ENCODE measurements at regions not wholly inside any gene's neighbourhood (a gene's known extent, or its start where the extent isn't known, plus 50 kb on each side); places are given as distances from the start of the nearest gene placed in this dataset.

DNA sequence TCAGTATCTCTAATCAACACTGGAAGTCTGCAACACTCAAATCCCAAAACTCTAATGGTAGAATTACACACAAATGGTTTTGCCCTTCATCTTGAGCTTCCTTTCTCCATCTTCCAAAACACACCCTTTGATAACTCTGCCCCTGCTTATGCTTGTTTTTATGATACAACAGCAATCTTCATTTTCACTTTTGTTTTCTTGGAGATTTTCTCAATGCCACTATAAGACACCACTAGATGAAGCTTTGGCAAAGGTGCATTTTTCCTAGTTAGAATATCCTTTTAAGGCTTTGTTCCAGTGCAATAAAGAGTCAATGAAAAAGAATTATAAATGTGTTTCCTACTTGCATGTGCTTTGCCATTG is 472.4 kb upstream of the NWD2 start:
- Histone ChIP-seq H3K79me2 (ENCODE audit: control insufficient read depth, insufficient read depth, low read length) (no peaks in the 10 kb centered on the region), H3K9me3 (replicated peaks; ENCODE audit: control insufficient read depth, insufficient read depth, low read length) (peaks cover 2% of the 10 kb centered on the region), H3K9ac (replicated peaks; ENCODE audit: extremely low read depth, insufficient read depth, low read length) (no peak overlapping the region), H4K20me1 (replicated peaks; ENCODE audit: control insufficient read depth, extremely low read depth, insufficient read depth, low read length) (no peaks in the 10 kb centered on the region), H3K4me2 (ENCODE audit: insufficient read depth, low read length) (no peak overlapping the region), H3K27ac (ENCODE audit: insufficient read depth, low read depth, low read length) (no peak overlapping the region), H3K27me3 (ENCODE audit: control insufficient read depth in 2 of 2, insufficient read depth in 2 of 2, low read length in 2 of 2) (no peaks in the 10 kb centered on the region), H3K4me1 (ENCODE audit: control insufficient read depth, extremely low read depth, insufficient read depth, low read length) (no peaks in the 10 kb centered on the region), H3K9me1 (replicated peaks; ENCODE audit: control insufficient read depth, extremely low read depth, insufficient read depth, low read length) (no peaks in the 10 kb centered on the region), H3K4me3 (replicated peaks in 1 of 3; ENCODE audit: insufficient read depth in 1 of 3, low read depth in 1 of 3, low read length in 3 of 3) (no peak overlapping the region), H2AFZ (ENCODE audit: low read depth, low read length) (no peak overlapping the region), H3K36me3 (ENCODE audit: control insufficient read depth in 2 of 2, extremely low read depth in 1 of 2, insufficient read depth in 2 of 2, low read length in 2 of 2) (no peaks in the 10 kb centered on the region)
- TF ChIP-seq MYC (IDR thresholded peaks at IDR 0.05; ENCODE audit: low read depth, low read length) (no peak), GATA2 (IDR thresholded peaks at IDR 0.05; ENCODE audit: insufficient read depth, insufficient read length, low read depth, low read length) (no peak), EZH2 (IDR thresholded peaks at IDR 0.05; ENCODE audit: borderline replicate concordance, low read depth, low read length, severe bottlenecking) (no peak), JUN (IDR thresholded peaks at IDR 0.05; ENCODE audit: borderline replicate concordance, insufficient read depth, insufficient read length, low read depth) (no peak), POLR2AphosphoS5 (IDR thresholded peaks at IDR 0.05; ENCODE audit: insufficient read depth, low read depth, low read length) (no peak), POLR2A (IDR thresholded peaks at IDR 0.05; ENCODE audit: low read depth, low read length) (no peak), FOS (IDR thresholded peaks at IDR 0.05; ENCODE audit: borderline replicate concordance, insufficient read depth, low read length) (no peak)
- TF ChIP-seq, protein P1, sequence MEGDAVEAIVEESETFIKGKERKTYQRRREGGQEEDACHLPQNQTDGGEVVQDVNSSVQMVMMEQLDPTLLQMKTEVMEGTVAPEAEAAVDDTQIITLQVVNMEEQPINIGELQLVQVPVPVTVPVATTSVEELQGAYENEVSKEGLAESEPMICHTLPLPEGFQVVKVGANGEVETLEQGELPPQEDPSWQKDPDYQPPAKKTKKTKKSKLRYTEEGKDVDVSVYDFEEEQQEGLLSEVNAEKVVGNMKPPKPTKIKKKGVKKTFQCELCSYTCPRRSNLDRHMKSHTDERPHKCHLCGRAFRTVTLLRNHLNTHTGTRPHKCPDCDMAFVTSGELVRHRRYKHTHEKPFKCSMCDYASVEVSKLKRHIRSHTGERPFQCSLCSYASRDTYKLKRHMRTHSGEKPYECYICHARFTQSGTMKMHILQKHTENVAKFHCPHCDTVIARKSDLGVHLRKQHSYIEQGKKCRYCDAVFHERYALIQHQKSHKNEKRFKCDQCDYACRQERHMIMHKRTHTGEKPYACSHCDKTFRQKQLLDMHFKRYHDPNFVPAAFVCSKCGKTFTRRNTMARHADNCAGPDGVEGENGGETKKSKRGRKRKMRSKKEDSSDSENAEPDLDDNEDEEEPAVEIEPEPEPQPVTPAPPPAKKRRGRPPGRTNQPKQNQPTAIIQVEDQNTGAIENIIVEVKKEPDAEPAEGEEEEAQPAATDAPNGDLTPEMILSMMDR (IDR thresholded peaks at IDR 0.05; ENCODE audit: extremely low read depth in 1 of 2, insufficient read depth in 1 of 2, low read depth in 1 of 2, low read length in 2 of 2), result no peak
- TF ChIP-seq, protein P2, sequence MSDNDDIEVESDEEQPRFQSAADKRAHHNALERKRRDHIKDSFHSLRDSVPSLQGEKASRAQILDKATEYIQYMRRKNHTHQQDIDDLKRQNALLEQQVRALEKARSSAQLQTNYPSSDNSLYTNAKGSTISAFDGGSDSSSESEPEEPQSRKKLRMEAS (IDR thresholded peaks at IDR 0.05; ENCODE audit: insufficient read depth, insufficient read length), result no peak
- FAIRE-seq, result no peak
- ChIA-PET CTCF (no interaction called here), POLR2A (no interaction called here)
- no TSS peak for BruUV-seq (replicated peaks)
- DNase-seq (ENCODE audit: low read depth, low spot score), result no peak
- dilution Hi-C loops (cut with MboI; ENCODE audit: extremely low pct_ligation_motif_present, low sequenced_read_pairs), result no loop called here
- intact Hi-C loops (cut with micrococcal nuclease), result no loop called here
